Cardiac septum (tissue), 1 donor: ENCODE measurements at regions not wholly inside any gene's neighbourhood (a gene's known extent, or its start where the extent isn't known, plus 50 kb on each side); places are given as distances from the start of the nearest gene placed in this dataset.

Experiments
- DNase-seq: peaks from one replicate; pipeline ENCODE4 v3.0.0-alpha.2; 2020; ENCODE audit warnings: low spot score
- intact Hi-C: fragments of 100-400 bp; cut with DNase I; formaldehyde crosslinking; loops from one replicate; pipeline ENCODE4 v1.14.0; 2022
- donor health status: DM: no; HTN: no; CAD: no.

DNA sequence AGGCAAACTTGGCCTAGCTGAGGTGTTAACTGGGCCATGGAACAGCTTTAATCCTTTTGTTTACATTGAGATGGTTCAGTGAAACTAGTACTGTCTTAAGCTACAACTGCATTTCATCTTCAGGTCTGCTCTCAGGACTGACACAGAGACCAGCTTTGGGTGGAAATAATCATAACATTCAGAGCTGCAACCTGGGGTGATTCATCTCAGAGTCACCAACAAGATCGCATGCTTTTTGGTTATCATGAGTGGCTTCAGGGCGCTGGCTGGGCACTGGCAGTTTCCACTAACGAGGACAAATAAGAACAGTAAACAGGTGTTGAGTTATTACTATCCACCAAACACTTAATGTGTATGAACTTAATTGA is 60.9 kb upstream of the PAX6 start:
- no peak for DNase-seq
- intact Hi-C loops = loop anchor here (5.0 kb wide), 1 partner anchor 475 kb away; no protein-coding TSS in a partner anchor

DNA sequence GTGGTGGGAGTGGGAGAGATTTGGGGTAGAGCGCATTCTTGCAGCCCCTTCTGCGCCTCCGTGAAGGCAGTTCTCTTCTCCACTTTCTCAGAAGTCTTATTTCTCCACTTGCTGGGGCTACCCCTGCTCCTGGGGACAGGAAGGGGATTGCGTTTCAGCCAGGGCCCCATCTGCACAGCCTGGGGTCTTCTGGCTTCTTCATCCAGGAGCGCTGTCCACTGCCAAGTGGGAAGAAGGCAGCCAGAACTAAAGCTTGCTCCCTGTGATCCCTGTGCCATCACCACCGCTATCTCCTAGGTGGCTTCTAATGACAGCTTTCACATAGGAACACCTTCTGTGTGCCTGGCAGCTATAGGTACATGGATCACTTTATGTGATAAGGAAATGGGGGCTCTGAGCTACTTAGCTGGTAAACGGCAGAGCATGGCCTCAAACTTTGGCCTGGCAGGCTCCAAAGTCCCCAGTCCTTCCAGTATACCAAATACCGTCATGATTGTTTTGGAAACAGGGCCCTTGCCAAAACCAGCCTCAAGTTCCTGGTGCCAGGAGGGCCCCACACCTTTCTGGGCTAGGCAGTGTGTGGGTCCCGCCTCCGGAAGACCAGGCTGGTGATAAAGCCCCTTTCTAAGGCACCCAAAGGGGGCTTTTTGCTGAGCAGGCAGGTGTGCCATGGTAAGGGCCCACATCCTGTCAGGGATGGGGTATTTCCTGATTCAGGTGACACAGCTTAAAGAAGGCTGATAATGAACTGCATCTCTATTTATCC is 60.4 kb upstream of the PAX6 start:
- DNase-seq = no peak
- intact Hi-C loops = loop anchor here (5.0 kb wide), 1 partner anchor 474 kb away; no protein-coding TSS in a partner anchor

DNA sequence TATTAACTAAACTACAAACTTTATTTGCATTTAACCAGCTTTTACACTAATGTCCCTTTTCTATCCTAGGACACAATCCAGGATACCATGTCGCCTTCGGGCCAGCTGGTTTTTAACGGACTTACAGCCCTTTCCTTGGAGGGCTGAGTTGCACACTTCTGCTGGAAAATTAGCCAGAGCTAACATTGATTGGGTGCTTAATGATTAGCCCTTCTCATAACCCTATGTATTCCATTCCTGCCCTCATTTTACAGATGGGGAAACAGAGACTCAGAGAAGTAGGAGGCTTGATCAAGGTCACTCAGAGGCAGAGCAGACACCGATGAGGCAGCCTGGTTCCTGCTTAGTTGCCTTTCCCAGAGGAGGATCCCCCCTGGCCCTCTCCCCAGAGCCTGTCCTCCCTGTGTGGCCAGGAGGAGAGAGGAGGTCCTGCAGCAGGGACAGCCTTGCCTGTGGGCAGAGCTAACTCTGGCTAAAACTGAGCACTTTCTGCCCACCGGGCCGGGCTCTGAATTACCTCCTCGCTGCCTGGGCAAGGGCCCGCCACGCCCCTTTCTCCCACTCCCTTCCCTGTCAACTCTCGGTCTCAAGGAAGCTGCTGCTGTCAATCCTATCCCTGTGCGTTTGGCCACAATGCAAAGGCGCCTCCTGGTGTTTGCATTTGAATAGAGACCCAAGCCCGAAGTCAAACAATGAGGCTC is 59.6 kb upstream of the PAX6 start:
- no peak for DNase-seq
- intact Hi-C loops = loop anchor here (5.0 kb wide), 1 partner anchor 473 kb away; no protein-coding TSS in a partner anchor

DNA sequence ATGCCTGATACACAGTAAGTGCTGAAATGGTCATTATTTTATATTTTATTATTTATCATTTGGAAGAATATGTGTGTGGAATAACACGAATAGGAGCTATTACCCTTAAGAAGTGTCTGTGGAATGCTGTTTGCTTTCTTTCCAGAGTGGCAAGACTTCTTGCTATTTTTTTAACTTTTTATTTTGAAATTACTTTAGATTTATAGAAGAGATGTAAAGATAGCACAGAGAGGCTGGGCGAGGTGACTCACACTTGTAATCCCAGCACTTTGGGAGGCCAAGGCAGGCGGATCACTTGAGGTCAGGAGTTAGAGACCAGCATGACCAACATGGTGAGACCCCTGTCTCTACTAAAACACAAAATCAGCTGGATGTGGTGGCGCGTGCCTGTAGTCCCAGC is 58.9 kb upstream of the PAX6 start:
- intact Hi-C loops = loop anchor here (5.0 kb wide), 1 partner anchor 473 kb away; no protein-coding TSS in a partner anchor
- DNase-seq = no peak

- intact Hi-C loops = no loop called here
Measured at GRCh38 chr11:31865606-31866300, 54.6 kb upstream of the PAX6 start.

GRCh38 chr11:31863170-31863832 is 52.2 kb upstream of the PAX6 start:
- no peak for DNase-seq
- intact Hi-C loops = no loop called here

More at GRCh38 chr11:31865606-31866300, 54.6 kb upstream of the PAX6 start:
- DNase-seq = no peak

DNA sequence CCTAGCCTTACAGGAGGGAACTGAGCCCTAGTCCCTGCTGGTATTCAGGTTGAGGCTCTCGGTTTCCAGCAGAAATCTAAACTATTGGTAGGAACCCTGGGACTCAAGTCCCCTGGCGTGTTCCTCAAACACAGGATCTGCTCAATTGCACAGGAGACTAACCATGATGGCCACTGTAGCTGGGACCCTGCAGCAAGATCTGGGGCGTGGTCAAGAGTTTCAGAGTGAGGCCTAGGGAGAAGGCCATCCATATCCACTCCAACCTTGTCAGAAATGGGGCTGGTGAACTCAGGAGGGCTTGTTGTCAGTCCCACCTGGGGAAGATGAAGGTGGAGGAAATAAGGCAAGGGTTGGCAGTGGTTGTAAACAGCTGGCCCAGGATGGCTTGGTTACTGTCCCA is 49.9 kb upstream of the PAX6 start:
- intact Hi-C loops = no loop called here
- no peak for DNase-seq
